T47D (cell line): ENCODE measurements at regions not wholly inside any gene's neighbourhood (a gene's known extent, or its start where the extent isn't known, plus 50 kb on each side); places are given as distances from the start of the nearest gene placed in this dataset.

Experiments
- DNase-seq, 2 experiments: peaks; one replicate each; pipeline versions ENCODE4 v3.0.0 to v3.0.0-alpha.2; 2011 to 2012; ENCODE audit warnings: low read depth in 1 of 2, low spot score in 1 of 2
- JUND ChIP-seq: IDR thresholded peaks from 2 replicates; pipeline ENCODE4 v1.6.1; 2012; ENCODE audit warnings: low read depth
- in situ Hi-C: cut with HindIII; loops from 2 replicates; pipeline ENCODE4 v1.10.0; 2016; ENCODE audit warnings: low sequenced_read_pairs, low pct_unique_long_range_greater_than_20kb

DNA sequence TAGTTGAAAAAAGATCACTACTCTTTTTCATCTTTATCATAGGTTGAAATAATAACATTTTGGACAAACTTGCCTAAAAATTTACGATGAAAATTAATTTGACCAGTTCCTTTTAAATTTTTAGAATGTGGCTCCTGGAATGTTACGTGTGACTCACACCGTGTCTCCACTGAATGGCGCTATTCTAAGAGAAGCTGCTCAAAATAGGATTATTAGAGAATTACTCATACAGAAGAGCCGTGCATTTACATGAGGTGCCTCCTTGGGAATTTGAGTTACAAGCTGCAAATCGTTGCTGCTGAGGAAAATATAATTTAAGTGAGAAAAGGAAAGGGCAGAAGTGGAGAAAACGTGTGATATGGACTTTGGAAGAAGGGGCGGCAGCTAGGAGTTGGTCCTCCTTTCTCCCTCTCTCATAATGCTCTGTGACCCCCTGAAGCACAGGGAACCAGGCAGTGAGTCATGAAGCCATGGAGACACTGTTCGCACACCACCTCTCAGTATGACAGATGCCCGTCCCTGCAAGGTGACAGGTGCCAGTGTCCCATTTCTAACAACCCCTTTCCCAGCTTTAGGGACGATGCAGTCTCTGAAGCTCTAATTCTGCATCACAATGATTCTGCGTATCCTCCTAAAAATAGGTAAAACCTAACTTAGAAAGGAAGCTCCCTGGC lies 323.2 kb upstream of the COBL start:
- no peak for DNase-seq

DNA sequence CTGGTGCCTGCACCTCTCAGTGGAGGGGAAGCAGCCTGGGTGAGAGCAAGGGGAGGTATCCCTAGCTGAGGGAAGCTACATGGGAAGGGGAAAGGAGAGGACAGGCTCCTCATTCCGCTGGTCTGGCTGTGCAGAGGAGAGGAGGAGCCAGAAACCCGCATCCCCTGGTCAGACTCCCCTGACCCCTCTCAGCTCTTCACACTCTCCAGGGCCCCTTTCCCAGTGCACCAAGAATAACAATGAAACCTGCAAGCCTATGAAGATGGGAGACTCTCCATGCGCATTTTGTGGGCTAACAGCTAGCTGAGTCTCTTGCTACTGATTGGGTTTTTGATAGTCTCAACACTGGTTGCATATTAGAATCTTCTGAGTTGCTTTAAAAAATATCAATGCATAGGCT lies 319.9 kb upstream of the COBL start:
- DNase-seq = no peak
- in situ Hi-C loops = no loop called here

More for the DNA sequence above, 323.2 kb upstream of the COBL start:
- in situ Hi-C loops = no loop called here
- TF ChIP-seq JUND = no peak

DNA sequence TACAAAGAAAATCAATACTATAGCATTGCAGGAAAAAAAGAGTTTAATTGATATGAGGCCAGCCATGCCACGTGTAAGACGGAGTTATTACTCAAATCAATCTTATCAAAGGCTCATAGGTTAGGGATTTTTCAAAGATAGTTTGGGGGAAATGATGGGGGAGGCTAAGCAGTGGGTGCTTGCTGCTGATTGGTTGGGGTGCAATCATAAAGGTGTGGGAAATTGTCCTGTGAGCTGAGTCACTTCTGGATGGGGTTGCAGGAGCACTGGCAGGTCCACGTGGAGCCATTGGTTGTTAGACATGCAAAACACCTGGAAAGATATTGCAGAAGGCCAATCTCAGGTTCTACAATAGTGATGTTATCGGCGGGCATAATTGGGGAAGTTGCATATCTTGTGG lies 319.2 kb upstream of the COBL start:
- no peak for TF ChIP-seq JUND
- no peak for DNase-seq
- in situ Hi-C loops = no loop called here

More for the DNA sequence above, 319.9 kb upstream of the COBL start:
- no peak for TF ChIP-seq JUND

DNA sequence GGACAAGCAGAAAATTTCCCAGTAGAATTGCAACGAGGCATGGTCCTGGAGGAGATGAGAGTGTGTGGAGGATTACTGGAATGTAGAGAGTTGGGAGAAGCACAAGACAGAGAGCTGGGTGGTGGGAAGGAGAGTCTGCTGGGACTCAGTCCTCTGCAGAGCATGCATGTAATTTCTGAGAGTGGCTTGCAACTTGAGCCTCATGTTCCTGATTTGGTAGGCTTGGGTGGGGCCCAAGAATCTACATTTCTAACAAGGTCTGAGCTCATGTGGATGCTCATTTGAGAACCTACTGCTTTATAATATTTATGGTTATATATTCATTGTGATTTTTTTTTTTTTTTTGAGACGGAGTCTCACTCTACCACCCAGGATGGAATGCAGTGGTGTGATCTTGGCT lies 317.9 kb upstream of the COBL start:
- DNase-seq = no peak
- in situ Hi-C loops = no loop called here
- TF ChIP-seq JUND = no peak

- no peak for TF ChIP-seq JUND
- in situ Hi-C loops = no loop called here
- DNase-seq = no peak
These were observed 317.4 kb upstream of the COBL start for GRCh38 chr7:51634025-51634424.

DNA sequence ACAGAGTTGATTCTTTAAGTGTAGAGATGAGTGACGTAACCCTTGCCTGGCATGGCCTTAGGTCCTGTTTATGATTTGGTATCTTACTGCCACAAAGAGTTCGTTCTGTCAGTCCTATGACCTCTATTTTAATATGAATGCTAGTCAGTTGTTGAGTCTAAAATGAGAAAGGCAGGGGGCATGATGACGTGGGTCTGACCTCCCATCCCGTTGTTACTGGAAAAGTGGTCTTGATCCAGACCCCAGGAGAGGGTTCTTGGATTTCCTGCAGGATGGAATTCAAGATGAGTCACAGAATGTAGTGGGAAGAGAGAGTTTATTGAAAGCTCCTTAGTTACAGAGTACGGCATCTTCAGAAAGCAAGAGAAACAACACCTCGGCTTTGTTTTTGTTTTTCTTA lies 317.0 kb upstream of the COBL start:
- TF ChIP-seq JUND = no peak
- DNase-seq = no peak
- in situ Hi-C loops = no loop called here

DNA sequence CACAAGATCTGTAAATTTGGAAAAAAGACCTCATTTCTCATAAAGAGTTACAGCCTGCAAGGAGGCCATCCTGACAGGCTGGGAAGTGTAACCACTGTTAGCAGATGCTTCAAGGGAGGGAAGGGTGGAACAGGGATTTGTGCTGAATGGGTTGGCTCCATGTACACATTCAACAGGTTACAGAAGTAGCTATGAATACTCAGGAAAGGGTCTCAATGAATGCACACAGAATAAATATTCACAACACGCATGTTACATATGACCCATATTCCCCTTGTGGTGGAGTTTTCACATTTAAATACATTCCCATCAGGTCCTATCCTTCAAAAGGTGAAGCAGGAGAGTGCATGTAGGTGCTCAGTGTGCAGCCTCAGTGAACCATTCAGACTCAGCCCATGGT lies 316.4 kb upstream of the COBL start:
- in situ Hi-C loops = no loop called here
- no peak for TF ChIP-seq JUND
- DNase-seq = no peak

DNA sequence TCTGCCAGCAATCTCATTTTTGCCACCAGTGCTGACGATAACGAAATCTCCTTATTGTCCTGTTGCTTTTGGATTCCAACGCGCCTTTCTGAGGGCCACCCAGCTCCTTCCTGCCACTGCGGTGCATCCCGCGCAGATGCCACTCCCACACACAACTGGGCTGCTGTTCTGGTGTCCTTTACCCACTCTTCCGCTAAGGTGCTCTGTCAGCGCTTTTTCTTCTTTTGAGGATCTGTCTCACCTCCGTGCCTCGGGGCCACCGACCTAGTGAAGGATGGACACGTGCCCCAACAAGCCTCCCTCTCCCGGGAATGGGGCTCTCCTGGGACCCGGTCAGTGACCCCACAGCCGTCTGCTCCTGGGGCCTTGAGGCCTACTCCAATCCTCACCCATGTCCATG lies 314.3 kb upstream of the COBL start:
- no peak for TF ChIP-seq JUND
- in situ Hi-C loops = no loop called here
- no peak for DNase-seq

GRCh38 chr7:51629206-51629605 lies 312.6 kb upstream of the COBL start:
- in situ Hi-C loops = no loop called here
- TF ChIP-seq JUND = no peak

DNA sequence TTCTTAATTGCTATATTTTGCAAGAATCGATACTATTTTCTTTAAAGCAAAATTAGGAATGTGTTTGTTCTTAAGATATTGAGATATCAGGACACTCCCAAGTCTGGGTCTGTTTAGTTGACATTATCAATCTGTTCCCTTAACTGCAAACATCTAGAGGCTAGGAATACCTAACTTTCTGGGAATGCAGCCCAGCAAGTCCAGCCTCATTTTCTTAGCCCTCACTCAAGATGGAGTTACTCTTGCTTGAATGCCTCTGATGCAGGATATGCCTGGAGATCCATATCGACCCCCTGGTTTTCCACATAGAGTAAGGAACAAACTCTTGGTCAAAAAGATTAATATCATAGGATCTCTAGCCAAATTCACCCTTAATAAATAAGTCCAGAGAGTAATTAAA lies 305.3 kb upstream of the COBL start:
- in situ Hi-C loops = no loop called here
- peak in 1 of 2 experiments; percentile 52 for DNase-seq
- TF ChIP-seq JUND = no peak

More at GRCh38 chr7:51629206-51629605, 312.6 kb upstream of the COBL start:
- DNase-seq = no peak

DNA sequence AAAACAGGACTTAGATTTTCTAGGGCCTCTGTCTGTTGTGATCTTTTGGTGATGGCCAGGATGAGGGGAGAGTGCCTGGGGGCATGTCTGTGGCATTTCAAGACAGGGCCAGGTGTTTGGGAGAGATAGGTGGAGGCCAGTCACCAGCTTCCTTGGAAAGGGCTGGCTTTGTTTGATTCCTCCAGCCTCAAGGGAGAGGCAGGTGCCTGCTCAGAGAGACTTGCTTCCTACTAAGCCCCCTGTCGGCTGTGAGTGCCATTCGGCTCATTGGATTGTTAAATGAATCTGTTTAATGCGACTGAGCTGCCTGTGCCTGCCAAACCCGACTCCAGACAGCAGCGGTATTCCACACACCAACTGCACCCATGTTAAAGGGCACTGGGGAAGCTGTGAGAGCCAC lies 304.1 kb upstream of the COBL start:
- peak in 1 of 2 experiments; percentile 35 for DNase-seq
- in situ Hi-C loops = no loop called here
- TF ChIP-seq JUND = no peak

- no peak for TF ChIP-seq JUND
- DNase-seq = no peak
- in situ Hi-C loops = no loop called here
These were observed 303.3 kb upstream of the COBL start for GRCh38 chr7:51619880-51620279.

DNA sequence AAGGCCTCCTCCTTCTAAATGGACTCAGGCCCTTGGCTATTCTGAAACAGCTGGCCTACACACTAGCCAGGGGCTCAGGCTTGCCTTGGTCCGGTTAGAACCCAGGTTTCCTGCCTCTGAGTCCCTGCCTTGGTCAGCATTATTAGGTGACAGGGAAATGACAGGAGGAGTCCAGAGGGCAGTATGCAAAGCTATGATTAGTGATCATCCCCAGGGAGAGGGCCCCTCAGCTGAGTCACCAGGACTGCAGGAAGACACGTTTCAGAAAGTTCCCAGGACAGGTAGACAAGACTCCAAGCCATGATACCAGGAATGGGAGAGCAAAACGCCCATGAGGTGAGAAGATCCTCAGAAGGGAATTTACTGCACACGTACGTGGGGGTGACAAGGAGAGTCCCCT lies 301.1 kb upstream of the COBL start:
- no peak for DNase-seq
- in situ Hi-C loops = no loop called here
- TF ChIP-seq JUND = no peak

DNA sequence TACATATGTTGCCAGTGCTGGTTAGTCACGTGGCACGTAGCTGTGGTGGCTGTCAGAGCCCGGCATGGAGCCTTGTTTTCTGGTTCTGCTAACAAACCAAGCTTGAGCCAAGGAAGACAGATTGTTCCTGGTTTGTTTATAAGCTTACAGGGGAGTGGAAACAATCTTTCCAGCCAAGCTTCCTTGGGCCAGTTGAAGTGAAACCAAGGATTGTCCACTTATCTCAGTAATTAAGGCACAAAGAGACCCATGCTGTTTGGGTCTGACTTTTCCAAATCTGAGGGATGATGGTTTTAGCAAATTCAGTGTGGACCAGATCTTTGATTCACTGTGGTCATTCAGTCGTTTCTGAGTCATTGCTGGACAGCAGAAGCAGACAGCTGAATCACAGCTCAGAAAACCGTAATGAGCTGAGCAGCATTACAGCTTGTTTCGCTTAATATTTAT lies 297.3 kb upstream of the COBL start:
- no peak for TF ChIP-seq JUND
- in situ Hi-C loops = no loop called here
- DNase-seq = no peak

- no peak for TF ChIP-seq JUND
- no peak for DNase-seq
- in situ Hi-C loops = no loop called here
These were observed 295.3 kb upstream of the COBL start for GRCh38 chr7:51611937-51612336.
